Ammon's horn (tissue), 1 donor: ENCODE measurements at regions not wholly inside any gene's neighbourhood (a gene's known extent, or its start where the extent isn't known, plus 50 kb on each side); places are given as distances from the start of the nearest gene placed in this dataset.
"Not testable (repeated sequence)": the region's sequence is repeated elsewhere in the genome, so short reads cannot be mapped to it uniquely, and the experiment has no call there.

Experiments used
- DNase-seq: peaks from one replicate; pipeline ENCODE4 v3.0.0-alpha.2; 2016; ENCODE audit warnings: low spot score

DNA sequence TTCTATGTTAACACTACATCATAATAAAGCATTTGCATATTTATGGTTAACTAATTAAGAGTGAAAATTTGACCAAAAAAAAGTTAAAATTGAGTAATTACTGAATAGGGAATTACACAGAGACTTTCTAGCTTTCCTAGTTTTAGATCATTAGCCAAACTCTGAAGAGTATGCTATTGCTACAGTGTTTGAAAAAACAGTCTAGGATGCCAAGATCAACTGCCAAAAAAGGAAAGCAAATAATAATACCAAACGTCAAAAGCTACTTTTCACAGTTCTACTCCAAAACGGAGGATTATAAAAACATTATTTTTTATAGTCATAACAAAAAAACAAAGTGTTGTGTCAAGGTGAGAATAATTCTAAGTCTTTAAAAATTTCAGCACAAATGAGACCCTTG lies 359.8 kb upstream of the CTSO start:
- no peak for DNase-seq

DNA sequence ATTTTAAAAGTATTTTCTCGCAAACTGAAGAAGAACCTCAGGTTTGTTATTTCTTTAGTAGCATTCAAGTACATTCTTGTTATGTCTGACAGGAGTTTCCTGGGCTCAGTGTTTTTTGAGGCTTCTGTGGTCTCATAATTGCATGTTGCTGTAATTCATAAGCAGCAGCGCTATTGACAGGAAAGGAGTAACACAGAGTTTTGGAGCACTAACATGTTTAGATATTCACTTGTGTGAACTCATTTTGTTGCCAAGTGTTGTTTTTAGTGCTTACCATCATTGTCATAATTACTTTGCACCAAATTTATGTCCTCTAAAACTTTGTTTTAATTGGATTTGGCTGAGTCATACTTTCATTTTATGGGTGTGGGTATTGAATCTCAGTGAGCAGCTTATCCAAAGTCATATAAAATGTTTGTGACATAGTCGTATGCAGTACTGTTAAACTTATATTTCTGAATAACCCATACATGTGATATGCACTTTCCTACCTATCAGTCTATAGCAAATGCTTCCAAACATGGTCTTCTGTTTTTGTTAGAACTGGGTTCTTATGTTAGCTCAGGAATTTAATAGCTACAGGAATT lies 358.7 kb upstream of the CTSO start:
- no peak for DNase-seq

DNA sequence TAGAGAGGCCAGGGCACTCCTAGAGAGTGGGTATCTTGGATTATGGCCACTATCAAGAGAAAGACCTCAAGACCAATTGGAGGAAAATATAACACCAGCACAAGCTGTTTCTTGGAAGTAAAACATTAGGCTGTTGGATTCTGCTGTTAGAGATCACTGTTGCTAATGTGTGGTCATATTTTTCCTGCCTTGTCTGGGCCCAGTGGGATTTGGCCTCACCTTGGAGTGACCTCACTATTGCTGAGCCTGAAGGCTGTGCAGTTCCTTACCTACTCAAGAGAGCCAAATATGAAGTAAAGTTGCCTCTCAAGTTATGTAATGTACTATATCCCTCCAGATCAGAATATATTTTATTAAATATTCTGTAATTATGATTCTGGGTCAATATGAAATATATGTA lies 355.4 kb upstream of the CTSO start:
- no peak for DNase-seq

DNA sequence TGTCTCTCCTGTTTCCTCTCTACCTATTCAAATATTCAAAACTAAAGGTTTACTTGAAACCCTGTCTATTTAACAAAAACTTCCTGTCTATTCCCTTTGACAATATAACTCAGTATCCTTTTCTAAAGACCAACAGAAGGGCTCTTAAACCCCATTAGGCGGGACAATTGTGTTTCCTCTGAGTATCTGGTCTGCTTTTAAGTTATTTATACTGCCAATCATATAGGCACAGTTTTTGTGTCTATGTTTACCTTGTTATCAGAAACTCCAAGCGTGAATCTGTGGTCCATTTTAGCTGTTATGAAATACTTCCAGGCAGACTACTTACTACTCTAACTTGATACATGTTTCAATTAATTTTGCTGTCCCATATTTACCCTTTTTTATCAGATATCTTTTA lies 350.0 kb upstream of the CTSO start:
- DNase-seq, result no peak

DNA sequence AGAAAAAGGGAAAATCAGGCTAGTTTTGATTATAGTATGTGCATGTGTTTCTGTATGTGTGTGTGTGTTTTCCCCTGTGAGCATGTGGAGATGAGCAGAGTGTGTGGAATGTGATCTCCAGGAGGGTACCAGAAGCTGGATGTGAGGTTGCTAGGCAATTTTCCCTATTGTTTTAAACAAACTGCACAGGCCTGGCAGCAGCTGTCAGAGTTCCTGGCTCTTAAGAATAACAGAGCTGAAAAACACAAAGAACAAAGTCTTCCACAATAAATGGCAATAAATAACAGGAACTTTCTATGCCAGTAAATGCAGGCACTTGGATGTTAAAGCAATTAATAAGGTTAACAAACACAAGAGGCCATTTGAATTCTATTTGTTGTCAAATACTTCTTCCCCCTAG lies 344.6 kb upstream of the CTSO start:
- peak; percentile 50 for DNase-seq

DNA sequence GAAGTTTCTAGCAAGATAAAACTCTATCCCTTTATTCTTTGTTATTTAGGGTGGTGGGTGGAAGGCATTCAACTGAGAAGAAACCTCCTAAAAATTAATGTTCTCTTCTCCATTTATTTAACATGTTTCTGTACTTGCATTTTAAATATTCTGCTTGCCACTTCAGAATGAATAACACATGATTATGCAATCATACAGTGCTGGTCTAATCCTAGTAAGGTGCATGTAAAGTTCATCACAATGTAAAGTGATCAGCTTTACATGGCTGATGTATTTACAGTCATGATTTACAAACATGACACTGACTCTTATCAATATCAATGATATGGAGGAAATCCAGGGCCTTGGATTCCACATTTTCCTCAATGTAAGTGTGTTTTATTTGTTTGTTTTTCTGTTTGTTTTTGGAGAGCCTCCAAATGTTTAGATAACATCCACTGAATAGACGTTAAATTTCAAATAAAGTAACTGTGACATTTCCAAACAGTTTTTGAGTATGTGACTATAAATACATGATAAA lies 342.1 kb upstream of the CTSO start:
- DNase-seq, result no peak

DNA sequence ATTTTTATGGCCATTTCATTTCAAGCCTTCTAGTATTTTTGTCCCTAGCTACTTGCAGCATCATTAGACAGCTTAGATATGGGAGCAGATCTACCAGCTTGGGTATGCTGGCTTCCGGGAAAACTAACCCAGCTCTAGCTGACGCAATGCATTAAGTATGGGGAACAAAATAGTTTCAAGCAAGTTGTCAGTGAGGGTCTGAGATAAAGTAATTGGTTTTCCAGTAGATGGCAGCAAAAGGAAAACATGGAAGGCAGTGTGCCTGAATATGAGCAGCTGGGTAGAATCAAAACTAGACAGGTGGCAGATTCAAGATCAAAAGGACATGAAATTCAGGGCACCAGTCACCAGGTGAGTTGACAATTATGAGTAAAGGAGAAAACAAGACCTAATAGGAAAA lies 340.9 kb upstream of the CTSO start:
- DNase-seq, result peak; percentile 14

DNA sequence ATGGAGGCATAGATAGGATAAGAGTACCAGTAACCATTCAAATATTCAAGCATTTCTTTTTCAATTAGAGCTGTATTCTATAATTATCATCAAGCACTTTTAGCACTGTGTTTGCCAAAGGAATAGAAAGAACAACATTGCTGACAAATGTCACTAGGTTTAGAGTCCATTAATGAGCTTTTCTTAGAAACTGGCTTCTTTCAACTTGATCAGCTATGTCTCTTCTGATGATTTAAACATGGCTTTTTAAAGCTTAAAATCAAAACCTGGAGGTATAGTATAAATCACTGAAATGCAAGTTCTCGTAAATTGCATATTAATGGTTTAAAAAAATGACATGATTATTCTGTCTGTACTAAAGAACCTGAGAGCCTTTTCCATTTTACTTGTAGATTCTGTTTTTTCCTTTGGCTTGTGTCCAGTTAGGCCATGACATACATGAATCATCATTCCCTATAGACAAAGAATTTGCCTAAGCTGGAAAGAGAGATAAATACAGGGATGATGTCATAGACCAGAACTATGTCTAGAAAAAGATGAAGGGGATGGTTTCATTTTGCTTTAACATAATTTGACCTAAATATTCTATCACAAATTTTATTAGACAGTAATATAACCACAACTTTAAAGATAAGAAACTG lies 340.1 kb upstream of the CTSO start:
- no peak for DNase-seq

DNA sequence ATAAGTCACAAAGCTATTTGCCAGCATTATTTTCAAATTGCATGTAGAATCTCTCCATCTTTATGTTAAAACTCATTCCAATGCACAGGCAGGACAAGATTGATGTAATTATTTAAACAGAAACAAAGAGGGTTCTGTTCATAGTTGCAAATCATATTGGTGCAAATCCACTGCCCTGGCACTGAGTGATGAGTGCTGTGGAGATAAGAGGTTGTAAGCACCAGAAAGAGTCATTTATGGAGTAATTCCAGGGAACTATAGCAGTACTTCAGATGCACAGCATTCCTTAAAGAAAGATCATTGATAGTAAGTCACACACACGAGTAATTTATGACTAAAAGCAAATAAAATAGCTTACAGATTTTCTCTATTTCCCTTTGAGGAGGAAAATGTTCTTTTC lies 337.7 kb upstream of the CTSO start:
- no peak for DNase-seq

DNA sequence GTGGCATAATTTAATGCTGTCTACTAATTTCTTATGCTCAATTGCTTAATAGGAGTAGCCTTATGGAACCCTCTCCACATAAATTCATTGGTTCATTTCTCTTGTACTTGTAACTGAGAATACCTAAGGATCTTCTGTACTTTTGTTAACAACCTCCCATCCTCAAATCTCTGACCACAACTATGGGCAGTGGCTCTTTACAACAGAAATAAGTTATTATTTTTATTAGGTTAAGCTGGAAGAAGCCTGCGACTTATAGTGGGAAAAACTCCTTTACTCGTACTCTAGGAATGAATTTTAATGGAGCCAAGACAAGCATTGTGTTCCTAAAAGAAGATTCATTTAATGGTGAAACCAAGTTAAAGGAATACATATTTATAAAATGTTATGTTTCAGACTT lies 337.1 kb upstream of the CTSO start:
- no peak for DNase-seq

DNA sequence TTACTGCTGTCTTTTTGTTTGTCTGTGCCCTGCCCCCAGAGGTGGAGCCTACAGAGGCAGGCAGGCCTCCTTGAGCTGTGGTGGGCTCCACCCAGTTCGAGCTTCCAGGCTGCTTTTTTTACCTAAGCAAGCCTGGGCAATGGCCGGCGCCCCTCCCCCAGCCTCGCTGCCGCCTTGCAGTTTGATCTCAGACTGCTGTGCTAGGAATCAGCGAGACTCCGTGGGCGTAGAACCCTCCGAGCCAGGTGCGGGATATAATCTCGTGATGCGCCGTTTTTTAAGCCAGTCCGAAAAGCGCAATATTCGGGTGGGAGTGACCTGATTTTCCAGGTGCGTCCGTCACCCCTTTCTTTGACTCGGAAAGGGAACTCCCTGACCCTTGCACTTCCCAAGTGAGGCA lies 336.4 kb upstream of the CTSO start:
- DNase-seq, result not testable (repeated sequence)

DNA sequence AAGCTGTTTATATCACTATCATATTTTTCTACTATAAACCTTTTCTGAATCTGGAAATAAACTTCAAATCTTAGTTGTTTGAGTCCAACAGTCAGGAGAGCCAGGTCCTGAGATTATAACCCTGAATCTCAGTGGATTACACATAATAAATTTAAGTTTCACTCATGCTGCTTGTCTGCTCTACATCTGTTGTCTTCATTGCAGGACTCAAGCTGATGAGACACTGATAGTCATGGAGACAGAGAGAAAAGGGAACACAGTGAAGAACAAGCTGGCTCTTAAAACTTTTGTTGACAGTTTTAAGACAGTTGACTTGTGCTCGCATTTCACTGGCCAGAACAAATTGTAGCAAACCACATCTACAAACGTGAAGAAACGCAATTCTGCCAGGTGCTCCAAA lies 327.0 kb upstream of the CTSO start:
- no peak for DNase-seq

DNA sequence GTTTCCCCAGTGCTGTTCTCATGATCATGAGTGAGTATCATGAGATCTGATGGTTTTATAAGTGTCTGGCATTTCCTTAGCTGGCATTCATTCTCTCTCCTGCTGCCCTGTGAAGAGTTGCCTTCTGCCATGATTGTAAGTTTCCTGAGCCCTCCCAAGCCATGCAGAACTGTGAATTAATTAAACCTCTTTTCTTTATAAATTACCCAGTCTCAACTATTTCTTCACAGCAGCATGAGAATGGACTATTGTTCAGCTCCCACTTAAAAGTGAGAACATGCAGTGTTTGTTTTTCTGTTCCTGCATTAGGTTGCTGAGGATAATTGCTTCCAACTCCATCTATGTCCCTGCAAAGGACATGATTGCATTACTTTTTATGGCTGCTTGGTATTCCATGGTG lies 311.7 kb upstream of the CTSO start:
- no peak for DNase-seq

DNA sequence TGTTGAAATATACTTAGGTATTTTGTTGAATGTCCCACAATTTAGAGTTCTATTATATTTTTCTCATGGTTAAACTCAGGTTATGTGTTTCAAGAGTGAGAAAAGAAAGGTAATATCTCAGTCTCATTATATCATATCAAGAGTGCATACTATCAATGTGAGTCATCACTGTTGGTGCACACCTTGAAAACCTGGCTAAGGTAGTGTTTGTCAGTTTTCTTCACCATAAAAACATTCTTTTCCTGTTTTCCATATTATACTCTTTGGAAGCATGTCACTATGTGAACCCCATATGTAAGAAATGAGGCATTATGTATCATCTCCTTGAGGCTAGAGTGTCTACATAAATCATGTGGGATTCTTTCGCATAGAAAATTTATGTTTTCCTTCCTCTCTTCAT lies 307.6 kb upstream of the CTSO start:
- DNase-seq, result no peak

DNA sequence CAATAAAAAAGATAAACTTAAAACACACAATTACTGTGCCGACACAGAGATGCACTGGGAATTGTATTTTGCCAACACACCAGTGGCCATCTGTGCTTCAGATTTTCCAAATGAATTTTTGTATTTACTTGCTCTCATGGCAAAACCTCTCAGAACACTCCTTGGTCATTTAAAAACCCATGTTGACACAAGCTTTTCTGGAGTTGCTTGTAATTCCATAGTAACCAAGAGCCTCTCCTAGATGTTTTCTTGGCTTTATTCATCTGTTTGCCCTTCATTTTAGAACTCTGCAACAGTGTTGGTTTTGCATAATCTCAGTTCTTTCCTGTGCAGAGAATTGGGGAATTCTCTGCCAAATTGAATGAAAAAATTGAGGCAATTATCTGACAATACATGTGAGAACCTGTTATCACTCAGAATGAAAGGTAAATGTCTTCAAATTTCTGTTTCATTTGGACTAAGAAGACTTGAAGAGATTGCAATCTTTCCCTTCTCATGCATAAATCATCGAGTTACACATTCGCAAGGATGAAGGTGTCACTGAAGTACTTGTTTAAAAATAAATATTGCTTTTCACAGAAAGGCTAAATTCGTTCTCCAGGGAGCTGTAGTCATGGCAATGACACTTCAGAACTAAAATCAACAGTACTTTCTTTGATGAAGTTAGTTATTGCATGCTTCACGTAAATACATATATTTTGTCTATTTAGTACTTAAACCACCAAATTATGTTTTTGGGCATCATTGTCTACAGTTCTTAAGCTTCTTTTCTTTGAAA lies 301.8 kb upstream of the CTSO start:
- no peak for DNase-seq

DNA sequence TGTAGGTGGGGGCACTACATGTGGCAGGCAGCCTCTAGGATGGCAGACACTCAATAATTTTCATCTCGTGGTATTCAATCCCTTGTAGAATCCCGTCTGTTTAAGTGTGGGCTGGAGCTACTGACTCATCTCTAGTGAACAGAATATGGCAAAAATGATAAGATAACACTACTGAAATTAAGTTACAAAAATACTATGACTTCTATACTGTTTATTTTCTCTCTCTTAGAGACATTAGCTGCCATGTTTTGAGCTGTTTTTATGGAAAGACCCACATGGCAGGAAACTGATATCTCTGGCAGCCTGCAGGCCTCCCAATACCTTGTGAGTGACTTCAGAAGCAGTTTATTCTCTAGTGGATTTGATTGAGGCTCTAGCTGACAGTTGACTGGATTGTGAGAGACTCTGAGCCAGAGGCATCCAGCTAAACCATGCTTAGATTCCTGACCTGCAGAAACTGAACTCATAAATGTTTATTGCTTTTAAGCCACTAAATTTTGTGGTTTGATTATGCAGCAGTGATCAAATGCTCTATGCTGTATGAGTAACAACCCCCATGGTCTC lies 298.8 kb upstream of the CTSO start:
- DNase-seq, result peak; percentile 59

DNA sequence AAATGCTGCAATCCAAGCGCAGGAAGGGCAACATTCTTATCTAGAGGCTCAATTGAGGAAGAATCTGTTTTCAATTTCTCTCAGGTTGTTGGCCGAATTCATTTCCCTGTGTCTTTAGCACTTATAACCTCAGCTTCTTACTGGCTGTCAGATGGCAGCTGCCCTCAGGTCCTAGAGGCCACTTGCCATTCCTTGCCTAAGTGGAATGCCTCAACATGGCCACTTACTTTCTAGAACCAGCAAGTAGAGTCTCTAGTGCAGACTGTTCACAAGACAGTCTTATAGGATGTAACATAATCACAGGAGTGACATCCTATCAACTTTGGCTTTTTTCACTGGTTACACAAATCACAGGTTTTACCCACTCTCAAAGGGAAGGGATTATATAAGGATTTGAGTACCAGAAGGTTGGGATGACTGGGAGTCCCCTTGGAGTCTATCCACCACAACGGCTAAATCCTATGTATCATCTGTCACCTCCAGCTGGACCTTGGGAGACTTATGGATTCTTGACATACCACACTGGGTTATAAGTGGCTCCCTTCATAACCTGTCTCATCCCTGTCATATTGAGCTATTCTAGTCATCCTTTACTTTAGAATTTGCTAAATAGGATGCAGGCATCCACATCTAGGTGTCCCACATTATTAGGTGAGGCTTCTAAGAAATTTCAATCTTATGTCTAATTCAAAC lies 297.9 kb upstream of the CTSO start:
- no peak for DNase-seq

DNA sequence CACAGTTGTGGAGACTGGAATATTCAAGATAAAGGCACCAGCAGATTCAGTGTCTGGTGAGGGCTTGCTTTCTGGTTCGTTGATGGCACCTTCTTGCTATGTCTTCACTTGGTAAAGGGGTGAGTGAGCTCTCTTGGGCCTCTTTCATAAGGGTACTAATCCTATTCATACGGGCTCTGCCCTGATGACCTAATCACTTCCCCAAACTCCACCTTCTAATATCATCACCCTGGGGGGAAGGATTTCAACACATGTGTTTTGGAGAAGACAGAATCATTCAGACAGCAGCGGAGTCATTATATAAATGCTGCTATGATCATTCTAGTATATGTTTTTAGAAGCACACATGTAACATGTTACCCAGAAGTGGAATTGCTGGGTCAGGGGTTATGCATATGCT lies 295.3 kb upstream of the CTSO start:
- no peak for DNase-seq

DNA sequence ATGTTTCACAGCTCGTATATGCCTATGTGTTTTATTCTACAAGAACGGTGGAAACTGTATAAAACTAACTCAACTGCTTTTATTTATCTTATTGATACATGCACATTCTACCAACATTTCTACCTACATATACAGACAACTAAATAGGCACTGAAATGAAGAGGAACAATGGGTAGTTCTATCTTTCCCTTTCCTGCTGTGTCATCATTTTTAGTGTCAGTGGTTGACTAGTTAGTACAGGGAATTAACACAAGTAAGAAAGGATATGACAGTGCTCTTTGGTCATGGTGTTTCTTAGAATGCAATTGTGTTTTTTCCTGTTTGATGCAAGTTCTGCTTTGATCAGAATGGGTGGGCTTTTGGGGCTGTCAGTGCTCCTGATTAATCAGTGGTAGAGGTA lies 293.8 kb upstream of the CTSO start:
- no peak for DNase-seq

DNA sequence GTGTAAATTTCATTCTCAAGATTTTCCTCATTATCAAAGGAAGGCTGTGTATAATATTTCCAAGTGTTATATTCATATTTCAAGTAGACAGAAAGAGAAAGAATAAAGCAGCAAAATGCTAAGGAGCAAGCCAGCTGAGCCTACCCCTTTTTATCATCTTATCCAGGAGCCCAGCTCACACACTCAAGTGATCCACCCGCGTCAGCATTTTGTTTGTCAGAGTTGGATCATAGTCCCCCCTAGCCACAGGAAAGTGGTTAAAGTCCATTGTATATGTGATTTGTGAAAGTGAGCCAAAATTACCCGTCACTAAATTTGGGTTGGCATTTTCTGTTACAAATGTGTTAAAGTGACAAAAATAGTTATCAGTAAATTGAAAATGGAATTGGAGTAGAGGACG lies 289.3 kb upstream of the CTSO start:
- DNase-seq, result no peak

DNA sequence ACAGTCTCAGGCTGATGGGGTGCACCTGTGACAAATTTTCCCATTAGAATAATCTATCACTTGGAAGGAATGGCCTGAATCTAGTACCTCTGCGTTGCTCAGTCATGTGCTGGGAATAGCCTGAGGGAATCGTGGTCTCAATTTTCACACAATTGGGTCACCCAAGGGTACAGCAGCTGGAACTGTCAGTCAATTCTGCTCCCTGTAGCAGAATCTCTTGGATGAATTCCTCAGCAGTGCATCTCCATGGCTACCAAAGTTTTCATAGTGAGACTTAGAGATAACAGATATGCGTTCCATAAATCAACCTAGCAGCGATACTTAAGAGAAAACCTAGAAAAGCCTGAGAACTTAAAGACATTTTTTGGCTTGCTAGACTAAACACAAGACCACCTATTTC lies 288.7 kb upstream of the CTSO start:
- no peak for DNase-seq

DNA sequence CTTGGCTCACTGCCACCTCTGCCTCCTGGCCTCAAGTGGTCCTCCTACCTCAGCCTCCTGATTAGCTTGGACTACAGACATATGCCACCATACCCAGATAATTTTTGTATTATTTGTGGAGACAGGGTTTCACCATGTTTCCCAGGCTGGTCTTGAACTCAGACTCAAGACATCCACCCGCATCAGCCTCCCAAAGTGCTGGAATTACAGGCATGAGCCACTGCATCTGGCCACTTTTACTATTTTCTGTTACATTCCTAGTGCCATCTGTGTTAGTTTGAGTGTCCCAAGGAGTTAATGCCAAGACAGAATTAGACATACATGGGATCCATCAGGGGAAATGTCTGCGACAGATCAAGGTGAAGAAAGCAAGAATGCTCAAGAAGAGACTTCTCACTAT lies 288.2 kb upstream of the CTSO start:
- DNase-seq, result no peak

DNA sequence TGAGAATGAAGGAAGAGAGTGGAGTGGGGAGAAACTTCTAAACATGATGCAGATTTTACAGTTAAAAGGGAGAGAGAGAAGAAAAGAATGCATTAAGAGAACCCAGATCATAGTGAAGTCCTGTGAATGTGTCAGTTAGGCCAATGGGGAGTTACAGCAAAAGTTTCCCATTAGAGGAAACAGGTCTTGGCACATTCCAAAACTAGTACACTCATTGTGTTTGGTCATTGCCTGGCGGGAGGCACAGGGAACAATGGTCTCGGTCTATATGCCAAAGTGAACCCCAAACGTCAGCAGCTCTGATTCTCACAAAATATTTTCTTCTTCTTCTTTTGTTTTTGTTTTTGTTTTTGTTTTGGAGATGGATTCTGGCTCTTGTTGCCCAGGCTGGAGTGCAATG lies 284.5 kb upstream of the CTSO start:
- no peak for DNase-seq
